ENCODE measurements at regions not wholly inside any gene's neighbourhood (a gene's known extent, or its start where the extent isn't known, plus 50 kb on each side); places are given as distances from the start of the nearest gene placed in this dataset.

DNA sequence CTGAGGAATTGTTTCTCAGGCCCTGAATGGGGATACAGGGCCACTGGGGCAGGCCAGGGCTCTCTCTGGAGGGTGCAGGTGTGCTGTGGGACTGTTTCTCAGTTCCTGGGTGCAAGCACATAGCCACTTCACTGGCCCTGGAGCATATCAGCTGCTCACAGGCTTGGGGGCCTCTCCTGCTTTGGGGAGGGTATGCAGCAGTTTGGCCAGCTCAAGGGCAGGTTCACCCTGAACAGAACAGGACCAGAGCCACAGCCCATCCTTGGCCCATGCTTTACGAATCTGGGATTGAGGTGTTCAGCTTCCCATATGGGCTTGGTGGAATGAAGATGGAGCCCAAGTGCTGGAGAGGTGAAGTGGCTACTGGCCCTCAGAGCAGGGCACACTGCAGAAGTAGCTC lies 186.5 kb downstream of the FBXO8 start:
- H3K4me1 ChIP-seq (ENCODE audit: control insufficient read depth, low read depth, low read length), result no peaks in the 10 kb centered on the region
- no peak overlapping the region for H3K4me3 ChIP-seq (ENCODE audit: low read length)
- H2BK120ac ChIP-seq (ENCODE audit: low read depth, low read length), result no peak overlapping the region
- H3K79me2 ChIP-seq (ENCODE audit: control insufficient read depth, insufficient read depth, low read length), result no peaks in the 10 kb centered on the region
- no peaks in the 10 kb centered on the region for H3K27me3 ChIP-seq (ENCODE audit: insufficient read depth, low read length, poor library complexity)
- H3K18ac ChIP-seq (ENCODE audit: low read length), result no peak overlapping the region
- H3K4me2 ChIP-seq (ENCODE audit: low read length), result no peak overlapping the region
- H3K4ac ChIP-seq (ENCODE audit: low read depth, low read length), result no peak overlapping the region
- no peak overlapping the region for H4K5ac ChIP-seq (ENCODE audit: low read length)
- no peak overlapping the region for H2AK5ac ChIP-seq (ENCODE audit: low read length)
- no peak overlapping the region for H2BK15ac ChIP-seq (replicated peaks; ENCODE audit: low read depth)
- no peak overlapping the region for H3K23ac ChIP-seq (ENCODE audit: low read length)
- H3K56ac ChIP-seq (ENCODE audit: low read length), result no peak overlapping the region
- DNase-seq, result no peak
- no CpG with 5 or more reads among the region's 1 CpG for WGBS (ENCODE audit: extremely low coverage, insufficient coverage, low lambda C conversion rate)
- no peaks in the 10 kb centered on the region for H3K36me3 ChIP-seq (ENCODE audit: control insufficient read depth, insufficient read depth, low read length)
- H3K79me1 ChIP-seq (ENCODE audit: low read length), result no peaks in the 10 kb centered on the region
- H3K27ac ChIP-seq (ENCODE audit: low read depth, low read length), result no peak overlapping the region
- no peak overlapping the region for H2BK5ac ChIP-seq (ENCODE audit: low read length)
- H4K8ac ChIP-seq (ENCODE audit: low read depth, low read length), result no peak overlapping the region
- no peak overlapping the region for H3K9ac ChIP-seq (ENCODE audit: low read length)

DNA sequence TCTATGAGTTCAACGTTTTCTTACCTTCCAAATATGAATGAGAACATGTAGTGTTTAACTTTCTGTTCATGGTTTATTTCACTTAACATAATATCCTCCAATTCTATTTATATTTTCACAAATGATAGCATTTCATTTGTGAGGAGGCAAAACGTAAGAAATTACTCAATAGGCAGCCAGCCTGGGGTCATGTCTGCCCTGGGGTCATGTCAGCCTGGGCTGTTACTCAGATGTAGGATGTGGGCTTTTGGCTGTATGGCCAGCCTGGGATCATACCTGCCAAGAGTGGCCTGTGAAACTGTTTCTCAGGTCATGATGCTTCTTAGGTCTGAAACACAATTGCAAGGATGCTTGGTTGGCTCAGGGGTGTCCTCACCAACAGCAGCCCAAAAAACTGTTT lies 187.0 kb downstream of the FBXO8 start:
- no CpG with 5 or more reads among the region's 2 CpGs for WGBS (ENCODE audit: extremely low coverage, insufficient coverage, low lambda C conversion rate)
- H2BK15ac ChIP-seq (replicated peaks; ENCODE audit: low read depth), result no peak overlapping the region
- DNase-seq, result no peak
- H3K9ac ChIP-seq (ENCODE audit: low read length), result no peak overlapping the region
- H3K56ac ChIP-seq (ENCODE audit: low read length), result no peak overlapping the region
- H3K4me1 ChIP-seq (ENCODE audit: control insufficient read depth, low read depth, low read length), result no peaks in the 10 kb centered on the region
- no peak overlapping the region for H3K23ac ChIP-seq (ENCODE audit: low read length)
- H3K27me3 ChIP-seq (ENCODE audit: insufficient read depth, low read length, poor library complexity), result no peaks in the 10 kb centered on the region
- H3K27ac ChIP-seq (ENCODE audit: low read depth, low read length), result no peak overlapping the region
- no peak overlapping the region for H3K4me2 ChIP-seq (ENCODE audit: low read length)
- no peak overlapping the region for H4K5ac ChIP-seq (ENCODE audit: low read length)
- H3K79me2 ChIP-seq (ENCODE audit: control insufficient read depth, insufficient read depth, low read length), result no peaks in the 10 kb centered on the region
- H3K36me3 ChIP-seq (ENCODE audit: control insufficient read depth, insufficient read depth, low read length), result no peaks in the 10 kb centered on the region
- H4K8ac ChIP-seq (ENCODE audit: low read depth, low read length), result no peak overlapping the region
- no peak overlapping the region for H3K18ac ChIP-seq (ENCODE audit: low read length)
- H3K79me1 ChIP-seq (ENCODE audit: low read length), result no peaks in the 10 kb centered on the region
- H2BK5ac ChIP-seq (ENCODE audit: low read length), result no peak overlapping the region
- H3K4ac ChIP-seq (ENCODE audit: low read depth, low read length), result no peak overlapping the region
- no peak overlapping the region for H3K4me3 ChIP-seq (ENCODE audit: low read length)
- no peak overlapping the region for H2BK120ac ChIP-seq (ENCODE audit: low read depth, low read length)
- no peak overlapping the region for H2AK5ac ChIP-seq (ENCODE audit: low read length)

DNA sequence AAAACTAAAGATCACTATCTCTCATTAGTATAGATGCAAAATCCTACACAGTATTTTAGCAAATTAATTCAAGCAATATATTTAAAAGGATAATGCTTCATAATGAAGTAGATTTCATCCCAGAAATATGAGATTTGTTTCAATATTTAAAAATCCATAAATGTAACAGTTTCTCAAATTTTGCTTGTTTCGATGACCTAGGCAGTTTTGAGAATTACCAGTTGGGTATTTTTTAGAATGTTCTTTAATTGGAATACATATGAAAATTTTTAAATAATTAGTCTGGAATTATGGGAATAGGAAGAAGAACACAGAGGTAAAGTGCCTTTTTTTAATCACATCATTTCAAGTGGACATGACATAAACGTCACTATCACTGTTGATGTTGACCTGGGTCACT lies 192.3 kb downstream of the FBXO8 start:
- H3K56ac ChIP-seq (ENCODE audit: low read length), result no peak overlapping the region
- DNase-seq, result no peak
- H2BK15ac ChIP-seq (replicated peaks; ENCODE audit: low read depth), result no peak overlapping the region
- no CpG with 5 or more reads among the region's 2 CpGs for WGBS (ENCODE audit: extremely low coverage, insufficient coverage, low lambda C conversion rate)
- H2AK5ac ChIP-seq (ENCODE audit: low read length), result no peak overlapping the region
- no peaks in the 10 kb centered on the region for H3K27me3 ChIP-seq (ENCODE audit: insufficient read depth, low read length, poor library complexity)
- no peaks in the 10 kb centered on the region for H3K79me1 ChIP-seq (ENCODE audit: low read length)
- H3K4me2 ChIP-seq (ENCODE audit: low read length), result no peak overlapping the region
- H3K9ac ChIP-seq (ENCODE audit: low read length), result no peak overlapping the region
- no peak overlapping the region for H2BK120ac ChIP-seq (ENCODE audit: low read depth, low read length)
- no peak overlapping the region for H4K8ac ChIP-seq (ENCODE audit: low read depth, low read length)
- H3K18ac ChIP-seq (ENCODE audit: low read length), result no peak overlapping the region
- H2BK5ac ChIP-seq (ENCODE audit: low read length), result no peak overlapping the region
- no peak overlapping the region for H3K4ac ChIP-seq (ENCODE audit: low read depth, low read length)
- no peaks in the 10 kb centered on the region for H3K79me2 ChIP-seq (ENCODE audit: control insufficient read depth, insufficient read depth, low read length)
- H3K23ac ChIP-seq (ENCODE audit: low read length), result no peak overlapping the region
- no peak overlapping the region for H3K4me3 ChIP-seq (ENCODE audit: low read length)
- H3K4me1 ChIP-seq (ENCODE audit: control insufficient read depth, low read depth, low read length), result no peaks in the 10 kb centered on the region
- no peak overlapping the region for H4K5ac ChIP-seq (ENCODE audit: low read length)
- no peaks in the 10 kb centered on the region for H3K36me3 ChIP-seq (ENCODE audit: control insufficient read depth, insufficient read depth, low read length)
- H3K27ac ChIP-seq (ENCODE audit: low read depth, low read length), result no peak overlapping the region

DNA sequence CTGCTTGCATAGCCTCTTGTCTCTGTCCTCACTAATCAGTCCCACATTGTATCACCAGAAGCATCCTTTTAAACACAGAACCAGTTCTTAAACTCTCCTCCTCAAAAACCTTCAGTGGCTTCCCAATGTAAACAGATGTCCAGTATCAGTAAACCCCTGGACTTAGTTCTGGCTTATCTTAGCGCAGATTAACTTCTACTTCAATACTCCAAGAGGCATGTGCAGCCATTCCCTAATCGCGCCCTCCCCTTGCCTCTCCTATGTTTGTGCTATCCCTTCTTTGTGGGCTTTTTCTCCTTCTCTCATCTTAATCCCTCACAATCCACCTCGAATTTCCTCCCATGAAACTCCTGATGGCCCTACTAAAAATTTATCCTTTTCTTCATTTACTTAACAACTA lies 193.8 kb downstream of the FBXO8 start:
- DNase-seq, result no peak

GRCh38 chr4:174088795-174089194 lies 194.7 kb downstream of the FBXO8 start:
- Histone ChIP-seq H2BK120ac (ENCODE audit: low read depth, low read length) (no peak overlapping the region), H3K4me2 (ENCODE audit: low read length) (no peak overlapping the region), H3K79me1 (ENCODE audit: low read length) (no peaks in the 10 kb centered on the region), H4K5ac (ENCODE audit: low read length) (no peak overlapping the region), H3K27ac (ENCODE audit: low read depth, low read length) (no peak overlapping the region), H3K4ac (ENCODE audit: low read depth, low read length) (no peak overlapping the region), H3K79me2 (ENCODE audit: control insufficient read depth, insufficient read depth, low read length) (no peaks in the 10 kb centered on the region), H2BK15ac (replicated peaks; ENCODE audit: low read depth) (no peak overlapping the region), H2BK5ac (ENCODE audit: low read length) (no peak overlapping the region), H2AK5ac (ENCODE audit: low read length) (no peak overlapping the region), H3K18ac (ENCODE audit: low read length) (no peak overlapping the region), H3K4me3 (ENCODE audit: low read length) (no peak overlapping the region), H3K23ac (ENCODE audit: low read length) (no peak overlapping the region), H3K36me3 (ENCODE audit: control insufficient read depth, insufficient read depth, low read length) (no peaks in the 10 kb centered on the region), H3K4me1 (ENCODE audit: control insufficient read depth, low read depth, low read length) (no peaks in the 10 kb centered on the region), H3K56ac (ENCODE audit: low read length) (no peak overlapping the region), H3K9ac (ENCODE audit: low read length) (no peak overlapping the region), H3K27me3 (ENCODE audit: insufficient read depth, low read length, poor library complexity) (no peaks in the 10 kb centered on the region), H4K8ac (ENCODE audit: low read depth, low read length) (no peak overlapping the region)
- DNase-seq, result no peak
- no CpG with 5 or more reads among the region's 3 CpGs for WGBS (ENCODE audit: extremely low coverage, insufficient coverage, low lambda C conversion rate)

More for the DNA sequence above, 193.8 kb downstream of the FBXO8 start:
- H3K4me3 ChIP-seq (ENCODE audit: low read length), result no peak overlapping the region
- no peak overlapping the region for H3K56ac ChIP-seq (ENCODE audit: low read length)
- no peaks in the 10 kb centered on the region for H3K4me1 ChIP-seq (ENCODE audit: control insufficient read depth, low read depth, low read length)
- no peak overlapping the region for H3K4me2 ChIP-seq (ENCODE audit: low read length)
- H2BK15ac ChIP-seq (replicated peaks; ENCODE audit: low read depth), result no peak overlapping the region
- no peak overlapping the region for H2AK5ac ChIP-seq (ENCODE audit: low read length)
- no peak overlapping the region for H4K5ac ChIP-seq (ENCODE audit: low read length)
- H3K79me2 ChIP-seq (ENCODE audit: control insufficient read depth, insufficient read depth, low read length), result no peaks in the 10 kb centered on the region
- H3K36me3 ChIP-seq (ENCODE audit: control insufficient read depth, insufficient read depth, low read length), result no peaks in the 10 kb centered on the region
- no peaks in the 10 kb centered on the region for H3K79me1 ChIP-seq (ENCODE audit: low read length)
- 100% methylated on average over 1 of the region's 4 CpGs for WGBS (ENCODE audit: extremely low coverage, insufficient coverage, low lambda C conversion rate)
- H3K27ac ChIP-seq (ENCODE audit: low read depth, low read length), result no peak overlapping the region
- H2BK120ac ChIP-seq (ENCODE audit: low read depth, low read length), result no peak overlapping the region
- H3K27me3 ChIP-seq (ENCODE audit: insufficient read depth, low read length, poor library complexity), result no peaks in the 10 kb centered on the region
- H3K18ac ChIP-seq (ENCODE audit: low read length), result no peak overlapping the region
- H2BK5ac ChIP-seq (ENCODE audit: low read length), result no peak overlapping the region
- no peak overlapping the region for H4K8ac ChIP-seq (ENCODE audit: low read depth, low read length)
- H3K4ac ChIP-seq (ENCODE audit: low read depth, low read length), result no peak overlapping the region
- no peak overlapping the region for H3K23ac ChIP-seq (ENCODE audit: low read length)
- H3K9ac ChIP-seq (ENCODE audit: low read length), result no peak overlapping the region
